Urothelium cell line (cell line): ENCODE measurements at regions not wholly inside any gene's neighbourhood (a gene's known extent, or its start where the extent isn't known, plus 50 kb on each side); places are given as distances from the start of the nearest gene placed in this dataset.

ENCODE experiments used
- DNase-seq: peaks from one replicate; pipeline ENCODE4 v3.0.0; 2011; ENCODE audit warnings: low spot score, mixed read lengths
- FAIRE-seq: peaks from 2 replicates; lab custom pipeline; 2011; peaks lifted over from hg19 to GRCh38; lab: Jason Lieb, UNC

- FAIRE-seq (no peak), DNase-seq (no peak)
These were observed 499.7 kb downstream of the MAT2B start for GRCh38 chr5:164005071-164005470.

- FAIRE-seq (no peak), DNase-seq (no peak)
These were observed 501.6 kb downstream of the MAT2B start for GRCh38 chr5:164007064-164007463.

GRCh38 chr5:164009621-164010020, 504.2 kb downstream of the MAT2B start:
- DNase-seq = no peak
- no peak for FAIRE-seq

DNA sequence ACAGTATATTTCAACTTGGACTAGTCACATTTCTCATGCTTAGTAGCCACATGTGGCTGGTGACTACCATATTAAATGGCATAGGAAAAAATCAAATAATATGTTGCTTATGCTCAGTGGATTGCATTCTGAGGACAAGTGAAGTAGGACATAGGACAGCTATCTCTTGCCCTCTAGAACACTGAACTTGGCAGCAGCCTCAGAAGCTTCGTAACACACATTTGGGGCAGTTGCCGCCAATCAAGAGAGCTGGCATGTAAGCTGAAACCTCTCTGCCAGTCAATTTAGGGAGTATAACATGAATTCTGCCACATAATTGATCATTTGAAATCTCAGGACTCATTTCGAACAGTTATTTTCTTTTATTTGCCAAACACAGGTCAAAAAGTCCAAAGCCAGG, 505.5 kb downstream of the MAT2B start:
- DNase-seq (no peak), FAIRE-seq (no peak)

GRCh38 chr5:164012371-164012770, 507.0 kb downstream of the MAT2B start:
- FAIRE-seq (no peak), DNase-seq (no peak)

- peak; percentile 23 for DNase-seq
- FAIRE-seq = no peak
These were observed 507.8 kb downstream of the MAT2B start for GRCh38 chr5:164013077-164013670.

DNA sequence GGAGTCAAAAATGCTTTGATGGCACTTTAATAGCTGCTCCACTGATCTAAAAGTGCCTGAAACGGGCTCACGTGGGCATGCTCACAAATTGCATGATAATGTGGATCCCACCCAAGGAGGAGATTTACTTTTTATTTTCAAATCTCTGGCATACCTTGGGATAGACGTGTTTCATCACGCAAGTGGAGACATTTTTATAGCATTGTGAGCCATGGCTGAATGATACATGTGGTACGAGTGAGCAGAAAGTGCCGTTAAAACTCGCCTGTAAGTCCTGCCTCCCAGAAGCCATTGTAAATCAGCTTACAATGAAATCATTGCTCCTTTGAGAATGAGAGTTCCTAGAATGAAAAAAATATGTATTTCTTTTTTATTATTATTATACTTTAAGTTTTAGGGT, 514.7 kb downstream of the MAT2B start:
- FAIRE-seq (no peak), DNase-seq (no peak)

- FAIRE-seq = no peak
- no peak for DNase-seq
These were observed 522.3 kb downstream of the MAT2B start for GRCh38 chr5:164027738-164028137.

DNA sequence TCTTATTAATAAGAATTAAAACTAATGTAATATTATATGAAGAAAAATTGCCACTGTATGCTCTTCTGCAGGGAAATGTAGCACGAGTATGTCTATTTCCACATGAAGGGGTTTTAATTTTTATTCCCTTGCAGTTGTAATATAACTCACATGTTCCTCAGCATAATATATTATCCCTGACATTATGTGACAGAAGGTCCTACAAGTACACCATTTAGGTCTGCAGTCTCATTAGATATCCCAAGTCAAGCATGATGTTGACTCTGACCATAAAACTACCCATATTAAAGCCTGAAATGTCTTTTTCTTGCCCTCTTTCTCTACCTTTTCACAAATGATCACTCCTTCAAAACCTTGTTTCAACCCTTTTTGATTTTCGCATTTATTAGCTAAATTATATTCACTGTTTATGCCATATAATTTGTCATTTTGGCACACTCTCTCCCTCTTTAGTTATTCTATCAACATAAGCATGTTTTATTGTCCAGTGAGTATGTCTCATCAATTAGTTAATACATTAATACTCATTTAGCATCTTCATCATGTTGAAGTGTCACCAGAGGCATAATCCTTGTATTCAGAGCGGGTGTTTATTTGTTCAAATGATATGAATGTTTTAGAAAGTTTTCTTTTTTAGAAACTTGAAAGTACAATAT, 532.8 kb downstream of the MAT2B start:
- no peak for DNase-seq
- no peak for FAIRE-seq

DNA sequence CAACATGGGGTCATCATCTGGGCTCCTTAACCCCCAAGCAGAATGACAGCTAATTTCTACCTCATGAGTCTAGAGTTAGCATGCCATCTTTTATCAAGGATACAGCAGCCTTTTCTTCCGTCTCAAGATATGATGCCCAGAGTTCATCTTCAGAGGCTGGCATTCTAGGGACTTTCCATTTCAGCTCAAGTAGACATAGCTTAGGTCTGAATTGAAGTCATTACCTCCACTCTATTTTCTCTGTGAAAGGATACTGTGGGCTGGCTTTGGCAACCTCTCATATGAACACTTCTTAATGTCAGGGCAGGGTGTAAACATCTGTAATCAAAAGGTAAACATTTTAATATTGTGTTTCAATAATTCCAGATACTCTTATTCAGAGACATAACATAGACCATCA, 535.7 kb downstream of the MAT2B start:
- no peak for DNase-seq
- FAIRE-seq = no peak

DNA sequence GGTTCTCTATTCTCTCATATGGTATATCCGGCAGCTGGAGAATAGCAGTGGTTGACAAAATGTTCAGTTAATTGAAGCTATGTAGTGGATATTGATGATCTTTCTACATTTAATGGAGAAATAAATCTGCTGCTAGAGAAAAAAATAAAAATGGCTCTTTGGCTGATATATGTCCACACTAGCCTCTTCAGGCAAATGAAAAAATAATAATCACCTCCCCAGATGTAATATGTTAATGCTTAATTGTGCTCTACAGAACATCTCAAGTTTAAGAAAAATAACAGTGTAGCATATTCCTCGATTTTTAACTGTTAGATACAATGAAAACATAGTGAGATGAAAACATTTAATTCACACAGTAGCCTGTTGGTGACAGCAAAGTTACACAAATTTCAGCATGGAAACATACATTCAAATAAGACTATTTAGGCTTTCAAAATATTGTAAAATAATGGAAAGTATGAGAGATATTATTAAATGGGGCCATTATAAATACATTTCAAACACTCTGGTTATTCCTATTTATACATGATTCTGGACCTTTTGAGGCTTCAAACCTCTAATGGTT, 543.0 kb downstream of the MAT2B start:
- FAIRE-seq = no peak
- no peak for DNase-seq

DNA sequence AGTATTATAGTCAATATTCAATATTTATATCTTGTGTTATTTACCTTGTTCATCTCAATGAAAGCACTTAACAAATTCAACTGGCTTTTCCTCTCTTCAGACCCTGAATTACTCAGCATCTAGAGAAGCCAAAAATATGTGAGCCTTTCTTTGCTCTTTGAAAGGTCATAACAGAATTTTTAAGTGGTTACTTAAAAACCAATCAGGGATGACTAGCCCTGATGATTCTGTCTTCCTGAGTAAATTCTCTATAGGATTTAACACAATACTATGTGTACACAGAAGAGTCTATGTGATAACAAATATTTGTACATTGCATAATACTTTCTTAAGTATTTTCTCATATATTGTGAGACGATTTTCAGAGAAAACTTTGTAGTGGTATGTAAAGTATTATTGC, 546.3 kb downstream of the MAT2B start:
- FAIRE-seq = no peak
- no peak for DNase-seq

- DNase-seq = no peak
- FAIRE-seq = no peak
These were observed 547.2 kb downstream of the MAT2B start for GRCh38 chr5:164052536-164053093.

DNA sequence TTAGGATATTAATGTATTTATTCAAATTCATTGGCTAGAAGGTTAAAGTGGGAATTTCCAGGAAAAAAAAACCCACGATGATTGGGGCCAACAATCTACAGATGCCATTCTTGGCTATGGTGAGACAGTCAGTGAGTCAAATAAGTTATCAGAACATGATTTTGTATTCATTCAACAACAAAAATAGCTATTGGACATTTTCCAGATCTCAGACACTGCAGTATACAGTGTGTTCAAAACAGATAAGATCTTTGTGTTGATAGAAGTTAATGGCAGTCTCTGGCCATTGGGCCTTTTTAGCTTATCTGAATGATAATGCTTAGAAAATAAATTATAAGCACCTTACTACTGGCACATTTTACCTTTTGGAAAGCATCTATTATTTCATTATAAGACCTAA, 547.7 kb downstream of the MAT2B start:
- no peak for DNase-seq
- FAIRE-seq = no peak

- DNase-seq (no peak), FAIRE-seq (no peak)
These were observed 549.0 kb downstream of the MAT2B start for GRCh38 chr5:164054461-164054860.

- FAIRE-seq = no peak
These were observed 551.7 kb downstream of the MAT2B start for GRCh38 chr5:164057121-164057520.

DNA sequence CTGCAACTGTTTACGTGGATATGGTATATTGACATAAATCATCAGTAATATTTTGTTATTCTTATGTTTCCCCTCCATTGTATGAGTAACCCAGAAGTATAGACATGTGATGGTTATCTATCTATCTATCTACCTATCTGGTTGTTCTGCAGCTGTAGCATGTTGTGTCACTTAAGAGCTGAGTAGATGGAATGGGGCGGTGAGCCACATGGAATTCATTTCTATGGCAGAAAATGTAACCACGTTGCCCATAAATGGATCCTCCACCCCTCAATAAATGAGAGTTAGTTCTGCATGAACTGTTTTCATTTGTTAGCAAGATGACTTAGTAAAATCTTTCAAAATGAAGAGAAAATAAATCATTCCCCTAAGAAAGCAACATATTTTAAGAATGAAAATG, 553.2 kb downstream of the MAT2B start:
- FAIRE-seq = no peak
- DNase-seq = no peak

More at GRCh38 chr5:164057121-164057520, 551.7 kb downstream of the MAT2B start:
- no peak for DNase-seq

DNA sequence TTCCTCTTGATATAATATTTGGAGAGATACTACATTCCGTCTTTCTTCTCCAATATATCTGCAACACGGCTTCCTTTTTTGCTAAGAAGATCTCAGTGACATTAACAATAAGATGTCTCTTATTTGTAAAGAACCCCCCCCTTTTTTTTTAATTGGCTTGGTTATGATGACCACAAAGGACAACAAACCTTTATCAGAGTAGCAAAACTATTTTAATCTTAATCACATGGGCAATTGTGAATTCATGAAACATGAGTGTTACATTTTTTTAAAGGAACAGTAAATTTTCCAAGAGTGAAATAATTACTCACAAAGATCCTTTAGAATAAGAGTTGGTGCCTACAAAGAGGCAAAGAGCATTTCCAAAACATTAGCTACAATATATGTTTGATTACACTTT, 554.1 kb downstream of the MAT2B start:
- FAIRE-seq (no peak), DNase-seq (no peak)

DNA sequence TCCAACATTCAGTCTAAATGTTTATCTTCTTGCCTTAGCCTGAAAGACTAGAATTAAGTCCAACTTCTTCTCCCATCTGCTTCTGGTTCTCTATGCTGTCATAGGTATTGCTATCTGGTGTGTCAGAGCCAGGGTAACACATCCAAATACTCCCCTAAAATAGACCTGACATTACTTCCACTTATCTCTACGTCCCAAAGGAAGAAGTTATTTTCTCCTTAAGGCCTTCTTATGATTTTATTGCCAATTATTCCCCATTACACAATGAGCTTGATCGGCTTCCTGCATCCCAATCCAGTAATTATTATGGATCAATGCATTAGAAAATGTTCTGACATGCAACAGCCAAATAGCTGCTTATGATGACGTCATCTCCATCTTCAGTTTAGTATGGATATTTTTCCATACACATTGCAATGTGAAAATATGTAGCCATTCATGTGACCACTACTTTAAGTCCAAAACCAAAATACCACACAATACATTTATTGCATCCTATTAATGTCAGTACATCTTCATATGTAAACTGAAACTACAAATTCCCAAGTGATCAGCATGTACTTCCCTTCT, 555.5 kb downstream of the MAT2B start:
- no peak for FAIRE-seq
- no peak for DNase-seq

- FAIRE-seq (no peak), DNase-seq (no peak)
These were observed 556.9 kb downstream of the MAT2B start for GRCh38 chr5:164062304-164062703.

DNA sequence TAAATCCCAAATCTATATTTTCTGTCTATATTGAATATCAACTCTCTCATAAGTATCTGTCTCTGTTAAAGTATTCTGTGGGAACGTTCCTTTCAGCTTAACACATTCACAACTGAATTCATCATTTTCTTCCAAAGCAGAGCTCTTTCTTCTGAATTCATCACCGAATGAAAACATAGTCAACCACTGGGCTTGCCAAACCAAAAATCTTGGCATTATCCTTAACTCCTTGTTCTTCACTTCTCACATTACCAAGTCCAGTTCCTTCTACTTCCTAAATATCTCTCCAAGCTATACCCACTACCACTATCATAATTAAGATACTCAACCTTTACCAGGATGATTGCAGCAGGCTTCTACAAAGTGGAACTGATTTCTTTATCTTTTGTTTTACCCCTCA, 559.8 kb downstream of the MAT2B start:
- no peak for FAIRE-seq

GRCh38 chr5:164071671-164072070, 566.3 kb downstream of the MAT2B start:
- DNase-seq (no peak), FAIRE-seq (no peak)

More for the DNA sequence above, 559.8 kb downstream of the MAT2B start:
- DNase-seq = no peak
